Fibroblast of skin of right quadriceps (primary cell): ENCODE measurements at regions not wholly inside any gene's neighbourhood (a gene's known extent, or its start where the extent isn't known, plus 50 kb on each side); places are given as distances from the start of the nearest gene placed in this dataset.

Source experiments
- DNase-seq: peaks from one replicate; pipeline ENCODE4 v3.0.0-alpha.2; 2013

- peak; percentile 84 for DNase-seq
Measured at GRCh38 chr12:60257063-60257462, 661.2 kb downstream of the SLC16A7 start.

DNA sequence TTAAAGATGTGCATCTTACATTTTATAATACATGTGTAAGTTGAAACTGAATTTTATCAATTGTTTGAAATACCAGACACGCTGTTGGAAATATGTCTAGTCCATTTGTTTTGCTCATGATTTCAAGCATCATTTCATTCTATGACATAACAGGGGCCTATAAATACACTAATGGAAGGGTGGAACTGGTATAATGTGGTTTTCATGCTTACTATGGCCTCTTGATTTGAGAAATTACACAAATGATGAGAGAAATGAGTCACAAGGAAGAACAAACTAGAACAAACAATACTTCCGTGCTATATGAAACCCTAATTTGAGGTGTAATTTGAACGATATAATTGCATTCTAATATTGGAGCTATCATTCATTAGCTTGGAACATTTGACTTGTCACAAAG lies 663.4 kb downstream of the SLC16A7 start:
- DNase-seq = no peak

GRCh38 chr12:60262378-60262777 lies 666.5 kb downstream of the SLC16A7 start:
- DNase-seq = no peak

DNA sequence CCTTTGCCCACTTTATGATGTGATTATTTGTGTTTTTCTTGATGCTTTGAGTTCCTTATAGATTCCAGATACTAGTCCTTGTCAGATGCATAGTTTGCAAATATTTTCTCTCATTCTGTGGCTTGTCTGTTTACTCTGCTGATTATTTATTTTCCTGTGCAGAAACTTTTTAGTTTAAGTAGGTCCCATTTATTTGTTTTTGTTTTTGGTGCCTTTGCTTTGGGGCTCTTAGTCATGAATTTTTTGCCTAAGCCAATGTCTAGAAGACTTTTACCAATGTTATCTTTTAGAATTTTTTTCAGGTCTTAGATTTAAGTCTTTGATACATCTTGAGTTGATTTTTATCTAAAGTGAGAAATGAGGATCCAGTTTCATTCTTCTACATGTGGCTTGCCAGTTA lies 667.3 kb downstream of the SLC16A7 start:
- peak; percentile 58 for DNase-seq

- DNase-seq = no peak
Measured at GRCh38 chr12:60263836-60264493, 668.1 kb downstream of the SLC16A7 start.

DNA sequence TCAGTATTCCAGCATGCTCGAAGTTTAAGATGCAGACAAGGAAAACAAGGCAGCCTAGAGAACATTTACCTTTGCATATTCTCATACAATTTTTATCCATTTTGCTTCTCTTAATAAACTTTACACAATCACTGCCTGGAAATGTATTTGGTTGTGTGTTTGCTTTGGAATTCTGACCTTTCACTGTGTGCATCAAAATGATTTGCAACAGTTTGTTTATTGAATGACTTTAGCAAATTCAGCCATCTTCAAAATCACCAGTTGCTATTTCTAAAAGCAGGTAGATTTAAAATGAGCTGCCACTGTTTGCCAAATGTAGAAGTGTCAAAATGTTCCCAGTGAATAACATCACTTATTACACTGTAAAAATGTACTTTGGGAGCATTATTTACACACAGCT lies 669.9 kb downstream of the SLC16A7 start:
- DNase-seq = no peak

- peak; percentile 33 for DNase-seq
Measured at GRCh38 chr12:60266381-60266852, 670.6 kb downstream of the SLC16A7 start.

GRCh38 chr12:60269611-60270269 lies 673.9 kb downstream of the SLC16A7 start:
- DNase-seq = no peak

DNA sequence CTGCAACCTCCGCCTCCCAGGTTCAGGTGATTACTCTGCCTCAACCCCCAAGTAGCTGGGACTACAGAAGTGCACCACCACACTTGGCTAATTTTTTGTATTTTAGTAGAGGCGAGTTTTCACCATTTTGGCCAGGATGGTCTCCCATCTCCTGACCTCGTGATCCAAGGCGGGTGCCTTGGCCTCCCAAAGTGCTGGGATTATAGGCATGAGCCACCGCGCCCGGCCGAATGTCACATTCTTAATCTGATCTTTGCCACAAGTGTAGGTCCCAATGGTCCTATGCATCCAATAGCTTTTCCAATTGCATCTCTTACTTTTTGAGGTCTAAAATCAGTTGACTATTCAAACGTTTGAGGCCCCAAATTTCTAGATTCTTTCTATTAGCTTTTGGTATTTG lies 676.0 kb downstream of the SLC16A7 start:
- no peak for DNase-seq

- no peak for DNase-seq
Measured at GRCh38 chr12:60278209-60278608, 682.4 kb downstream of the SLC16A7 start.

GRCh38 chr12:60279221-60279620 lies 683.4 kb downstream of the SLC16A7 start:
- DNase-seq = peak; percentile 64

- no peak for DNase-seq
Measured at GRCh38 chr12:60281522-60281921, 685.7 kb downstream of the SLC16A7 start.

DNA sequence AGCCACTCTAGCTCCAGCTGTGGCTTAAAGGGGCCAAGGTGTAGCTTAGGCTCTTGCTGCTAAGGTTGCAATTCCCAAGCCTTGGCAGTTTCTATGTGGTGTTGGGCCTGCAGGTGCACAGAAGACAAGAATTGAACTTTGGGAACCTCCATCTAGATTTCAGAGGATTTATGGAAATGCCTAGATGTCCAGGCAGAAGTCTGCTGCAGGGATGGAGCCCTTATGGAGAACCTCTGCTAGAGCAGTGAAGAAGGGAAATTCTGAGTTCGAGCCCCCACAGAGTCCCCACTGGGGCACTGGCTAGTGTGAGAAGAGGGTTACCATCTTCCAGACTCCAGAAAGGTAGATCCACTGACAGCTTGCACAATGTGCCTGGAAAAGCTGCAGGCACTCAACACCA lies 694.7 kb downstream of the SLC16A7 start:
- DNase-seq = no peak

GRCh38 chr12:60308366-60308991 lies 712.6 kb downstream of the SLC16A7 start:
- DNase-seq = peak; percentile 49

GRCh38 chr12:60311940-60312339 lies 716.1 kb downstream of the SLC16A7 start:
- DNase-seq = no peak

DNA sequence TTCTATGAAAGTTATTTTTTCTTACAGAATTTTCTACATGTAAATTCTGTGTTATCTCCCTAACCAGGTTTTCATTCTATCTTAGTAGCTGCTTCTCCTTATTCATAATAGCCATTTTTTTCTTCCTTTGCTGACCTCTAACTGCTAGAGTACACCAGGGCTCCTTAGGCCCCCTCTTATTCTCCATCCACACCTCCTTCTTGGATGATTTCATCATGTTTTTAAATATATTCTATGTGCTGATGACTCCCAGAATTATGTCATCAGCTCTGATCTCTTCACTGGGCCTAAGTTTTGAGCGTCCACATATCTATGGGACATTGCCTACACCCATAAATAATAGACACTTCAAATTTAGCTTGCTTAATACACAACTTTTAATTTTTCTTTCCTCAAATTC lies 721.5 kb downstream of the SLC16A7 start:
- DNase-seq = no peak

DNA sequence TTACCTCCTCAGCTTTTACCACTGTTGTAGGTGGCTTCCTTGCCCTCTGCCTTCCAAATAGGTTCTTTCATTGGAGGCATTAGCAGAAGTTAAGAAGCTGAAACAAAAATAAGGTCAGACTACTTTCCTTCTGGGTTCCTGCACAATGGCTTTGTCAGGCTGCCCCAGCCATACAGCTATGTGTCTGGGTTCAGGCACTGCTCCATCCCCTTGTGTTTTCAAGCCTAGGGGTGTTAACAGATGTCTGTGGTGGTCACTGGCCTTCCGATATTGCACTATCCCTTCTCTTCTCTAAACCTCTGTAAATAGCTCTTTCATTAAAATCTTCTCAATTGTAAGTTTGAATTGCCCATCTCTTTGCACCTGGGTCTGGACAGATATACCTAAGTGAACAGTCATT lies 728.9 kb downstream of the SLC16A7 start:
- DNase-seq = no peak

DNA sequence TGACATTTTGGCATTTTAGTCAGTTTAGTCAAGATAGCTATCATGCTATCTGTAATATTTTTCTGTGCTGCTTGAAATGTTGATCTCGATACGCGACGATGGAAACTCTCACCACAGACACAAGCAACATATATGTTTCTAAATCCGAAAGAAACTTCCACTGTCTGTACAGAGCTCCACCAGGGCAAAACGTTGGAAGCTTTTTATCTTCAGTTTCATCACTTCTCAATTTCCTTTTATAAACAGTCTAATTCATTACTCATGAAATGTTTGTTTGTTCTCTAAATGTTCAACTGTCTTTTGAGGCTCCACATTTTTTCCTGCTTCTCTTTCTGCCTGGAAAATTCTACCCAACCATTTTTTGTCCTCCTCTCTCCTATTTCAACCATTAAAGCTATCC lies 737.6 kb downstream of the SLC16A7 start:
- no peak for DNase-seq

- peak; percentile 78 for DNase-seq
Measured at GRCh38 chr12:60335745-60336144, 739.9 kb downstream of the SLC16A7 start.

DNA sequence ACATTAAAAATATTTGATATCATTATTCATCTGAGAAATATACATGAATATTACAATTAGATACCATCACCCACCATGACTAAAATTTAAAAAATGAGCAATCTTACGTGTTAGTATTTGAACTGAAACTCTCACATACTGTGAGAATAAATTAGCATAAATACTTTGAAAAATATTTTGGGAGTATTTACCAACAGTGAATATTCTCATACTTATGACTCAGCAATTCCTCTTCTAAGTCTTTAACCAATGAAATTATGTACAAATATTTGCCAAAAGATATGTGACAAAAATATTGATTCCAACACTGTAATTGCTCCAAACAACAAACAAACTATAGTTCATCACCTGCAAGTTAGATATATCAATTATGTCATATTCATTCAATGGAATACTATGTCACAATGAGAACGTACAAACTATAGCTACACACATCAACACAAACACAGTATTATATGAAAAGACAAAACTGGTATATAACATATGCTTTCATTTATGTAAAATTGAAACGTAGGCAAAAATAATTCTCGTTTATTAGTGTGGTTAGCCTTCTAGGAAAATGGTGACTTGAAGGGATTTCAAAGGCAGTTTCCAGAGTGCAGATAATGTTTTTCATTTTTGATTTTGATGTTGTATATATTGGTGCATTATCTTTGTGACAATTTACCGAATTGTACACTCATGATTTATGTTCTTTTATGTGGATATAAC lies 742.2 kb downstream of the SLC16A7 start:
- DNase-seq = no peak

GRCh38 chr12:60345442-60345841 lies 749.6 kb downstream of the SLC16A7 start:
- no peak for DNase-seq

DNA sequence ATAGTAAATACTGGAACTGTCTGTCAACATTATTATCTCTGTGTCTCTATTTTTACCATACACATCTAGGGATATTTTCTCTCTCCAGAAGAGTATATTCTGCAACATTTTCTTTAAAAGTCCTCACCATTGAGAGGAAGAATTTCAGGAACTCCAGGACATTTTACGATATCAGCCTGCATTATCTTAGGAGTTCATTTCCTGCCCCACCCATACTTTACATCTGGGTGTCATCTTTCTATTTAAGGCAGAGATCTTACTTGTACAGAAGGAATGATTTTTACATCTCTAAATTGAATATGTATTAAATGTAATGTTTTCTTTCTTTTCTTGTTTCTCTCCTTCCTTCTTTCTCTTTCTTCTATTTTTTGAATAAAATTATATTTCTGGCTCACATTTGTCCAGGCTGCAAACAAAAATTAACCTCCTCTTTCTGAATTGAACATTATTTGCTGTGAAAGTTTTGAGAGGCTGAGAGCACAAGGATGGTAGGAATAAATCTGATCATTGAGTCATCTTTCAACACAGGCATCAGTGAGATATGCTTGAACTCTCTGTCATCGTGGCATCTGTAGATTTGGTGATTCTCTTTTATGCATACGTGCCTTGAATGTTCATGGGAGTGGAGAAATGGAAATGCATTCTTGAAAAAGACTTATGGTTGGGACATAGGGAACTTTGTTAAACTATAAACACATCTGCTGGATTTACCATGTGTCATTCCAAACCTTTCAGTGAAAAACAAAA lies 753.6 kb downstream of the SLC16A7 start:
- peak; percentile 50 for DNase-seq

- DNase-seq = no peak
Measured at GRCh38 chr12:60387356-60387755, 791.5 kb downstream of the SLC16A7 start.
